Activated T-cell treated with anti-CD3 and anti-CD28 coated beads for 48 hours (primary cell): ENCODE measurements at regions not wholly inside any gene's neighbourhood (a gene's known extent, or its start where the extent isn't known, plus 50 kb on each side); places are given as distances from the start of the nearest gene placed in this dataset.
"Not testable (repeated sequence)": the region's sequence is repeated elsewhere in the genome, so short reads cannot be mapped to it uniquely, and the experiment has no call there.

Experiments
- DNase-seq: peaks from one replicate; pipeline ENCODE4 v3.0.0-alpha.2; 2020; ENCODE audit warnings: low read depth

DNA sequence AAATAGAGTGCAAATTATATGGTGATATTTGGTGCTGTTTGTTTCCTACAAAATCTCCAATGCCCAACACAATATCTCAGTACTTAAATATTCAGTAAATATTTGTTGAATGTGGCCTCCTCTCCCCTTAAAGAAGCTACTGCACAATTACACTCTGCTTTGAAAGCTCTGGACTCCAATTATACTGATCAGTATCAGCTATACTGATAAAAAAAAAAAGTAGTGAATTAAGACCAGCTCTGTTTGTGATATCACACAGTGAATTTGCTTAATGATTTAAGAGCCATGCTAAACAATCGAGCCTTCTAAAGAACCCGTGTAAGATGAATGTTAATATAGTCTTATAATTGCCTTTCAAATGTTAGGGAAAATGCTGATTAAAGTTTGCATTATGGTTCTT lies 543.2 kb upstream of the API5 start:
- DNase-seq: no peak

DNA sequence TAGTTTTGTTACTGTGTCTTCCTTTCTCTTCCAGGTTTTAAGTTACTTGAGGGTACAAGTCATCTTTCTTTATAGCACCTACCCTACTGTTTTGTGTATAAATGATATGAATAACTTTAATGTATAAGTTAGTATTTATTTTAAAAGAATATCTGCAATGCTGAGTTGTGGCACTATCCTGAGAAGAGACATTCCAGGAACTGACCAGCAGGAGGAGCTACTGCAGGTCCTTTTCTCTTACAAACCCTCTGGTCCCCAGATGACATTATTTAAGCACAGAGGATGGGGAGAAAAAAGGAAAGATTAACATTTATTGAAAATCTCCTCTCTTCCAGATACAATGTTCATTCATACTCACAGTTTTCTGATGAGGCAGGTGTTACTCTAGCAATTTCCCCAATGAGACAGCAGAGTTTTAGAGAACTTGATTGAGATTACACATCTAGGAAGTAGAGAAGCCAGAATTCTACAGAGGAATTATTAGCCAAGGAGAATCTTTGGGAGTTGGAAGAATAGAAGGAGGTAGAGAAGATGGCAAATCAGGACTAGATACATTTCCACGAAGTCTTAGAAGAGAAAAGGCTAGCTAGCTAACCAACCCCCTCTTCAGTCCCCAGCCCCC lies 541.2 kb upstream of the API5 start:
- no peak for DNase-seq

DNA sequence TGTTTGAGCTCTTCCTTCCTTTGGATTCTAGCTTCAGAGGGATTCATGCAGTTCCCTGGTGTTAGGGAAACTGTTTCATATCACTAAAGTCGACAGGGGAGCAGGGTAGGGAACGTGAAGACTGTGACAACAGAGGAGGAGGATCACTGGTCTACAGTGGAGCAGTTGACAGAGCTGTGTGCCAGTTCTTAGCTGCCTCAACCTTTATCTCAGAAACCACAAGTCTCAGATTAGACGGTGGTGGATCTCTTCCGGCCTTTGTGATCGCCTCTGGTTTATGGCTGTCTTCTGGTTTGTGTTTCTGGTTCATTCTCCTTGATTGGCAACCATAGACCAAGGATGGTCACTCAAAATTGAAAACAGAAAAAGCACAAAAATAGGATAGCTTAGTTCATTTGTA lies 538.9 kb upstream of the API5 start:
- DNase-seq: no peak

DNA sequence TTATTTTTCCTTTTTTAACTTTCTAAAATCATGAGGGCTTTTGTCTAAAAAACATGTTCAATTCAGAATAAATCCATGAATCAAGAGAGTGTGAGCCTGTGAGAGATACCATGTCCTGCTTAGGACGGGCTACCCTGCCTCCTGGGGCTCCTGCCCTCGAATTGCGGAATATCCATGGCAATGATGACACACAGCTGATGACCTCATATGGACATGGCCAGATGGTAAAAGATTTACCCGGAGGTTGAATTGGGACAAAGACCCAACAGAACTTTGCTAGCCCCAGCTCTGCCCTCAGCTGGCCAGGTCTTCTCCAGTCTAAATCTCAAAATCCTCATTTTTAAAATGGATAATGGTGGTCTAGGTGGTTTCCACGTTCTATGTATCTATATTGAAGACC lies 538.1 kb upstream of the API5 start:
- no peak for DNase-seq

DNA sequence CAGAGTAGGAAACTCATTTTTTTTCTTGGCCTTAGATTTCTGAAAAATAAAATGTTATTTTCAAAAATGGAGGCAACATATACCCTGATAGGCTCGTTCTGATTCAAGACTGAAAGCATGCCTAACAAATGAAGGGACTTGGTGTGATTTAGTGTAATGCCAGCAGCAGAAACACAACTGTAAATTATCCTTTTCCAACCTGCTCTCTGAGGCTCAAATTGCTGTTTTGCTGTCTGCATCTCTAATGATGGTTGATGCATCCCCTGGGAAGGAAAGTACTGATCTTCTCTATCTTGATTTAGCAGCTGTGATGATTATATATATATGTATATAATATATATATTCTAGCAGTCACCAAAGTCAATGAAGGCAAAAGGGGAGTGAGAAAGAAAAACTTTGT lies 537.2 kb upstream of the API5 start:
- DNase-seq: no peak

DNA sequence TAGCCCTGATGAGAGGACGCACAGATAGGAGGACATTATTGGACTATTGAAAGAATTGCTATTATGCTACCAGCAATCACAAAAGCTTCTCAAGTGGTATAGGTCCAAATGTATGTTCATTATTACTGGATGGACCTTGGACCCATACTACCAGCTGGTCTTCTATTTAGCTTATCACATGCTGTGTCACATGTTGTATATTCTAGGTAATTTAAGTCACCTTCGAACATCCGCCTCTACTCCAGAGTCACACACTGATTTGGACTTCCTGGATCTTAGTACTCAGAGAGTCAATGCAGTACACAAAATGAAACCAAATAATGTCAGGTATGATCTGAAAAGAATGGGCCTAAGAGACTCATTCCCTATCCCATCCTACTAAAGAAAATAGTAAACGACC lies 534.0 kb upstream of the API5 start:
- DNase-seq: no peak

DNA sequence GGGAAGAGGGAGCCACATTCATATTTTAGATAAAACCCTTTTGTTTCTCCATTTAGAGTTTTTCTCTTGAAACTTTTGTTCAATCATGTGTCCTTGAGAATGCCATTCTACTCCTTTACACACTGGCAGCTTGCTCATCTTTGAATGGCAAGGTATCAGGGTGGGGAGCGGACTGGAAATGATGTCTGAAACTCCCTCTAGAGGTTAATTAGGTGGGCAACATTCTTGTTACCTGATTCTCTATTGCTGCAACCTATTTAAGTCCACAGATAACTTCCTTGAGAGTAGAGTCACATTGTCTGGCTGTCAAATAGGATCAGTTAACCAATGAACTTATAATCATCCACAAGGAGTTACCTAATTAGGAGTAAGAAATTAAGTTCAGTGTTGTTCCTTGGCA lies 533.6 kb upstream of the API5 start:
- DNase-seq: no peak

DNA sequence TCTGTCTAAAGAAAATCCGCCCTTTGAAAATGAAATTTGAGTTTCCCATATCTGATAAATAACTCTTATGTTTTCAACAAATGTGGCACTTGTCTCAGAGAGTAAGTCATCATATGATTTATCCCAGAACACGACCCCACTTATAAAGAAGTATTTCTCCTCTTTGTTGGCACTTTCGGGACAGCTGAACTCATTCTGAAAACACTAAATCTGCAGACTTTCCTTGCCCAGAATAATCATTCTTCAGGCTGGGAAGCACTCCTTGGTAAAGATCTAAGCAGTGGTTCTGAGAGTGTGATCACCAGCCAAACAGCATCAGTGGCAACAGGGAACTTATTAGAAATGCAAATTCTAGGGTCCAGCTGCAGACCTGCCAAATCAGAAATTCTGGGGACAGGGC lies 532.2 kb upstream of the API5 start:
- DNase-seq: no peak

DNA sequence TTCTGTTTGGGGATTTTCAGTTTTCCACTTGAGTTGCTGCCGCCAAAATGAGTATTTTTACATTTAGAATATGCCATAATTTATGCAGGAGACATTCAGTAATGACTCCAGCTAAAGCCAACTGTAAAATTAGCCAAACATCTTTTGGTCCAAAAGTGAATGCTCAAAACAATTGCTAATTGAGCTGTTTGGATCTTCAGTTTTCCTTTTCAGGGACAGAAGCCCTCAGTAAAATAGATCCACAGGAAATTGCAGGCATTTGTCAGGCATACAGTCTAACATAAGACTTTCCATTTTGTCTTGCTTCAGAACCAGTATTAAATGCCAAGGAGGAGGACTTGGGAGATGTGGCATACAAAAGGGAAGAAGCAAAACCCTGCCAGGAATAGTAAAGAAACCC lies 524.8 kb upstream of the API5 start:
- DNase-seq: no peak

DNA sequence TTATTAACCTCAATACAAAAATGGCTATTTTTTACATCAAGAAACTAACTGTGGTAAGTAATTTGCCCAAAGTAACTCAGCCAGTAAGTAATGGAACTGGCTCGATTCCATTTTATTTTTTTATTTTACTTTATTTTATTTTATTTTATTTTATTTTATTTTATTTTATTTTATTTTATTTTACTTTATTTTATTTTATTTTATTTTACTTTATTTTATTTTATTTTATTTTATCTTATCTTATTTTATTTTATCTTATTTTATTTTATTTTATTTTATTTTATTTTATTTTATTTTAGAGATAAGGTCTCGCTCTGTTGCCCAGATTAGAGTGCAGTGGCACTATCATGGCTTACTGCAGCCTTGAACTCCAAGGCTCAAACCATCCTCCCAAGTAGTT lies 516.3 kb upstream of the API5 start:
- not testable (repeated sequence) for DNase-seq

DNA sequence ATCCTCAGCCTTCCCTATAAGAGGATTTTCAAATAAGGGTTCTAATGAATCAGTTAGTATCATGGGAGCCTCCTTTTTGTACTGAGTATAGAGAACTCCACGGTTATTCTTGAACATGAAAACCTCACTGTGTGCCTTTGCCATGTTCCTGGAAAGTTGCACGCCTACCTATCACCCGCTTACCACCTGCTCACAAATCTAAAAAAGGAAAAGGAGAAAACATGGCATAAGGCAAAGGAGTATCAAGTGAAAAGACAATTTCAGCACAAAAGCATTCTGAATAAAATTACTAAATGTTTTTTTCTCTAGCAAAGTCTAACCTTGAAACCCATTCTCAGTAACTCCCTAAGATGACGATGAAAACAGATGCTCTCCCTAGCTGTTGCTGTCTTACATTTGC lies 511.8 kb upstream of the API5 start:
- no peak for DNase-seq

DNA sequence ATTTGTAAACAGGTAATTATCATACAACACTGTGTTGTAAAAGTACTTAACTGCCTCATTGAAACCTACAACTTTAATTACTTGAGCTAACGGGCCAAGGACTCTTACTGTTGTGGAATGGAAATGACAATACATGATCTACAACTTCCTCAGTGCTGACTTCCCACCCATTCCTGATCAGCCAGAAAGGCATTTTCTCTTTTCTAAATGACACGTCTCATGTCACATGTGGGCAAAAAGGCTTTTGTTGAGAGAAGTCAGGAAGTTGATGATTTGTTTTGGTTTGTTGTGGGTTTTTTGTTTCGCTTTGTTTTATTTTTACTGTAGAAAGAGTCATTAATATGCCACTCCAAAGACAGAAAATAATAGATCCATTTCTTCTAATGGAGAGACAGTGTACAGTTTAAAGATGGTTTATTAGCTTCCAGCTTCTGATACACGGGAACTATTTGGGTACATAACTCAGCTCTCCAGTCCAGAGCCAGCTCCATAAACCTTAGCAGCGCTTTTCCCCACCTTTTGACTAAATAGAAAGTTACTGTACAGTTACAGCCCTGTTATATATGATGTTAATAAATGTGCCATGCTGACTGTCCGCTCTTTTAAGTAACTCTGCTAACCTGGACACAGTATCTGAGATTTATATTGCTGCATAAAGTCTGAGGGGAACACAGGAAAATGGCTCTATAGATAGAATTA lies 509.4 kb upstream of the API5 start:
- no peak for DNase-seq

DNA sequence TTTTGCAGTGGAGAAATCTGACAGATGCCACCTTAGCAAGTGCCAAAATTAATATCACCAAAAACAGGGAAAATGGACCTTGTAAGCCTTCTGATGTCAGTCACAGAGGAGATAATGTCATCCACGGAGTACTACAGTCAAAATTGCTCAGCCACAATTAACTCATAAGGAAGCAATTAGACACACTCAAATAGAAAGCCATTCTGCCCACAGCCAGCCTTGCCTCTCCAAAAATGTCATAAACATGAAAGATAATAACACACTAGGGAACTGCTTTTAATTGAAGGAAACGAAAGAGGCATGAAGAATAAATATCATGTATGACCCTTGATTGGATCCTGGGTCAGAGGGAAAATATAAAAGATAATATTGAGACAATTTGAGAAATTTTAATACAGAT lies 505.6 kb upstream of the API5 start:
- no peak for DNase-seq

DNA sequence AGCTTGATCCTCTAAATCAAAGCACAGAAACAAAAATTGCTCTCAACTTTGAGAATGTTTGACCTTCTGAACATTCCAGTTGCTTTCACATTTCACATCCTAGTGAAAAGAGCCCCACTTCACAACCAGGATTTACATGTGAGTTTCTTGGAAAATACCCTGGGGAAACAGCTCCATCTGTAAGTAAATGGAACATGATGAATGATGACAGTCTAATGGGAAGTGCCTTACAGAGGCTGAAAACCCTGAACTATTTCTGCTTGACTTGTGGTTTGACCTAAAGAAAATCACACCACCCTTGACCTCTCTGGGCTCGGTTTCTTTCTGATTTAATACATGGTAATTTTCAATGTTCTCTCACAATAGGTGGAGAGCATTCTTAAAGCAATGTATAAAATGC lies 499.4 kb upstream of the API5 start:
- DNase-seq: no peak

DNA sequence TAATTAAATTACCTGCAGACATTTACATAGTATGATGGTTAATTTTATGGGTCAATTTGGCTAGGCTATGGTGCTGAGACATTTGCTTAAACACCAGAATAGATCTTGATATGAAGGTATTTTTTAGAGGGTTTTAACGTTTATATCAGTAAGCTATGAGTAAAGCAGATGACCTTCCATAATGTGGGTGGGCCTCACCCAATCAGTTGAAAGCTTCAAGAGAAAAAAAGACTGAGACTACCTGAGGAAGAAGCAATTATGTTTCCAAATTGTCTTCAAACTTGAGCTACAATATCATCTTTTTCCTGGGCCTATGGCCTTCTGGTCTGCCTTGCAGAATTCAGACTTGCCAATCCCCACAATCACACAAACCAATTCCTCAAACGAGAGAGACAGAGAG lies 498.8 kb upstream of the API5 start:
- DNase-seq: no peak

DNA sequence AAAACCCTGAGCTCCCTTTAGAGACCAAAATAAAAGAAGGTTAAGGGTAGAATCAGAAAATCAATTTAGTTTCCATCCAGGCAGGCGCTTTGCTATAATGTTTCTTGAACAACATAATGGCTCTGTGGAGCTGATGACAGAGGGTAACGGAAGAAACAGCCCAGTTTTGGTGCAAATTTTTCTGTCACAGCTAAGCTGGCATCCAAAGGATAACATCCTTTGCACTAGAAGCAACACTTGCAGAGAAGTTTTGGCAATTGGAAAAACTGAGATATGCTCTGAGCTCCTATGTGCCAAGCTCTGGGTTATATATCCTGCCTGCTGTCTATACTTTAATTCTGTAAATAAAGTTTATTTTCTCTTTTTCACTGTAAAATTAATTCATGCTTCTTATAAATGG lies 495.3 kb upstream of the API5 start:
- no peak for DNase-seq

DNA sequence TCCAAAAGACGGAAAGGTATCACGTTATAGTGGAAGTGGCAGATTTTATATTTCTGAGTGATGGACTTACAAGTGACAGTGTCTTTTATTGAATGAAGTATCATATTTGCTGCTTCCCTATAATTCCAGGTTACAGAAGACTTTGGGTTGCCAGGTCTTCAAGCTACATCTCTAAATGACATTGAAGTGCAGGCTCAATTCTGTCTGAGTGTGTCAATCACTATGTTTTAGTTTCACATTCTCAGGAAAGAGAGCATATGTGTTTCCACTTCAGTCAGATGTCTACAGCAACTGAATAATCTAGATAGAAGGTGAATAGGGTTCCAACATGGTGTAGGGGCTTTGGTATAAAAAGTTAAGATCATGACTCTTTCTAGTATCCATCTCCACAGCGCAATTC lies 492.7 kb upstream of the API5 start:
- DNase-seq: no peak

DNA sequence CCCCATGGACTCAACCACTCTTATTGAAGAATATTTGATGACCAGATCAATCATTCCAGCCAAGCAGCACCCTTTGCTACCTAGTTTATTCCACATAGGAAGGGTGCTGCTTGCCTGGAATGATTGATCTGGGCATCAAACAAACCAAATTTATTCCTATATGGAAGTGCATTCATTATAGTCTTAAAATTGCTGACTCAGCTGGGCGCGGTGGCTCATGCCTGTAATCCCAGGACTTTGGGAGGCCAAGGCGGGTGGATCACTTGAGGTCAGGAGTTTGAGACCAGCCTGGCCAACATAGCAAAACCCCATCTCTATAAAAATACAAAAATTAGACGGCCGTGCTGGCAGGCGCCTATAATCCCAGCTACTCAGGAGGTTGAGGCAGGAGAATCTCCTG lies 489.6 kb upstream of the API5 start:
- DNase-seq: not testable (repeated sequence)

DNA sequence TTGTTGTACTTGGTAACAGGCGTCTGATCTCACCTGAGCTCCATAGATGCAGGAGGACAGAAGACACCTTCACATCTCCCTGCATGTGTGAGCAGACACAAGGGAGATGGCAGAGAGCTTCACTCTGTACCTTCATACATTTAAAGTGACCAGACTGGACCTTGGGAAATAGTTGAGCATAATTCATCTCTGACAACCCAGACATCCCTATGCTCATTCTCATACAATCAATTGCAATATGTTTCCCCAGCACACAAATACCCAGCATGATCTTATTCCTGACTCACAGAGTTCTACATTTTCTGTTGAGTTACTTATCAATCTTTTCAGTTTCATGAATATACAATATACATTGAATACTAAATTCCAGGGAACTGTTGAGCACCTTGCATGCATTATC lies 488.2 kb upstream of the API5 start:
- no peak for DNase-seq

DNA sequence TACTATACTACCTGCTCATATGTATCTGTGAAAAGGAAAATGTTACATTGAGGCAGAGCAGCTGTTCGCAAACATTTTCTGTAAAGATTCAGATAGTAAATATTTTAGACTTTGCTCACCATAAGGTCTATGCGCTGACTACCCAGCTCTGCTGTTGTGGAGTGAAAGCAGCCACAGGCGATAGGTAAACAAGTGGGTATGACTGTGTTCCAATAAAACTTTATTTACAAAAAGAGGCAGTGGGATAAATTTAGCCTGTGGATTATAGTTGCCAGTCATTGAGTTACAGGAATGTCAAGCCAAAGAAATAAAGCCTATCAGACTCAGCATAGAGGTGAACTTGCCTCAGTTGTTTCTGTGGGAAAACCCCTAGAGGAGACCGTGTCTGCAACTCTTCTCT lies 487.7 kb upstream of the API5 start:
- no peak for DNase-seq

DNA sequence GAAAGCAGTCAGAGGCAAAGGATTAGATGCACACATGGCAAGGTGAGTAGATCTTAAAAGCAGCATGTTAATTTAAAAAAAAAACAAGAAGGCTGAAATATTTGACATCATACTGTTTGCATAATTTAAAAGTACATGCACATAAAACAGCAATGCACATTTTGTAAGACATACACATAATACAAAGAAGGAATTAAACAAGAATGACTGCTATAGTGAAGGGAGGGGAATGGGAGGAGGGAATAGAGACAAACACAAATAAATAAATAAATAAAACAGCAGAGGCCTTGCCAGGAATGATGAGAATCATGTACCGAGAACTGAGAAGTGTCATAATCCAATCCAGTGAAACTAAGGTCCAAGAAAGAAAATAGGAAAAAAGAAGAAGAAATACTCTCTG lies 486.2 kb upstream of the API5 start:
- no peak for DNase-seq

DNA sequence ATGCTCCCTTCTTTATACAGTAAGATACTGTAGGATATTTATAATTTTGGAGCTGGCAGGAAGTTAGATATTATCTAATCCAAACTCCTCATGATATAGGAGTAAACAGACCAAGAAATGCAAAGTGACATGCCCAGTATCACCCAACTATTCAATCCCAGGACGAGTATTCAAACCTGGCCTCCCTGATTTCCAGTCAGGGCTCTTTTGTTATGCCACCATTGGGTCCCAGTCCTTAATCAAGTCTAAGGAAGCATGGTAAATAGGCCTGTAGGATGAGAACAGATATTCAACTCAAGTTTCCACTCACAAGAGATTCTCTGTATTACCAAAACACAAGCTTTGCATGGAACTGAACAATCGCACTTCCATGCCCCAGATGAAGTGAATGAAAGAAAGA lies 484.0 kb upstream of the API5 start:
- no peak for DNase-seq

DNA sequence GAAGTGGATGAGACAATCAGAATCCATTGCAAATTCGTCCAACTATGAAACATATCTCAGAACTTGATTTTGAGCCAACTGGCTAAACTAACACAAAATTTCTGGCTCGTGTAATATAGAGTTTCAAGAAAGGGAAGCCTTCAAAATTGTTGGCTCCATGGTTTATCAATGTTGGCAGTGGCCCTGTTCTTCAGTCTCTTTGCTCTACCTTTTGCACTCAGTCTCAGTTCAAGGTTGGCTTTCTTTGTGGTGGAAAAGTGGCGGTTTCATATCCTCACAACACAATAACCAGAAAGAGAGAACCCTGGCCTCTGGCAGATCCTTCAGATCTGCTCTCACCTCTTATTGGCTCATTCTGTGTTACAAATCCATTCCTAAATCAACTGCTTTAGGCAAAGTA lies 473.8 kb upstream of the API5 start:
- DNase-seq: no peak

DNA sequence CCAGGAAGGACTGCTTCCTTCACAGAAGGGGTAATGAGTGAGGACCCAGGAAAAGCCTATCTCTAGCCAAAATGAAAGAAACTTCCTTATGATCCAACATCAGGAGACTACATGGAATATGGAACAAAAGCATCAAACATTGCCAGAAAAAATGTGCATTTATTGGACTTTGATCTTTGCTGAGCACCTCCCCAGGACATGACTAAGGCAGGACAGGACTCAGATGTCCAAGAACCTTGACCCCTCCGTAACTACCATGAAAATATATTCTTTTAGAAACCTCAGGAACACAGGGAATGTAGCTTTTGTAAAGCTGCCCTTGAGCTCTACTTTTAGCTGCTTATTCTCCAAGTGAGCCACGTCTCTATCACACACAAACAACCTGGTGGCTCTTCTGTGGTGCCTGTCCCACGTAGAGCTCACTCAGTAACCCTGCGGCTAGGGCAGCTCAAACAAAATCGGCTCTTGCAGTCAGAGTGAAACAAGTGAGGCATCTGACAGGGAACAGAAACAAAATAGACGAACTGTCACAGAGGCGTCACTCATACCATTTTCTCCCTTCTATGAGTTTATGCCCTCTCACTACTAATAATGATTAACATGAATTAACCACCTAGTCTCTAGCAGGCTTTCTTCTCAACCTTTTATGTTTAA lies 471.5 kb upstream of the API5 start:
- no peak for DNase-seq
